ENCODE measurements at regions not wholly inside any gene's neighbourhood (a gene's known extent, or its start where the extent isn't known, plus 50 kb on each side); places are given as distances from the start of the nearest gene placed in this dataset.

DNA sequence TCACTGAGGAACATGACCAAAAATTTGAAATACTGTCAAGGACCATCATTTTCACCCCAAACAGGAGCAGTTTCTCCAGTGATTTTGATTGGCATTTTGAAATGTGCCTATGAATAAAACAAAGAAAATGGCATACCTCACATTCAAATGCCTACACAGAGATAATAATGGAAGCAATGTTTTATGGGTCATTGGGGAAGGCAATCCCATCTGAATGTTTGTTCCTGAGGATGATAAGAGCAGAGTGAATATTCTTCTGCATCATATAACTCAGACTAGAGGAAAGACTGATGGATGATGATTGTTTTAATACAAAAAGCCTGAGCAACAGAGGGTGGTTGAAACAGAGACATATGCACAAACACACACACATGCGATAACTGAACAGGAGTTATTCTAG lies 2749.9 kb downstream of the PCDH9 start:
- TF ChIP-seq ZNF274 (IDR thresholded peaks at IDR 0.05; ENCODE audit: low read depth, low read length) (no peak), YY1 (IDR thresholded peaks at IDR 0.05; ENCODE audit: insufficient read depth, insufficient read length) (no peak), SUZ12 (IDR thresholded peaks at IDR 0.05; ENCODE audit: extremely low read depth, insufficient read depth, insufficient read length) (no peak)
